ENCODE measurements at regions not wholly inside any gene's neighbourhood (a gene's known extent, or its start where the extent isn't known, plus 50 kb on each side); places are given as distances from the start of the nearest gene placed in this dataset.
A peak's percentile ranks its signal among the peaks of the same experiment; 100 is the strongest.

- H3K4me2 ChIP-seq = no peak overlapping the region
- no peaks in the 10 kb centered on the region for H3K36me3 ChIP-seq (ENCODE audit: insufficient read depth)
- DNase-seq (ENCODE audit: low spot score) (no peak), ATAC-seq (no peak)
- no peak overlapping the region for H2AFZ ChIP-seq
- H3K4me3 Mint-ChIP-seq = no peak overlapping the region
- H3F3A ChIP-seq (replicated peaks; ENCODE audit: low read depth) = no peaks in the 10 kb centered on the region
- peaks cover 40% of the 10 kb centered on the region for H3K4me1 Mint-ChIP-seq
- H3K9me3 Mint-ChIP-seq = no peaks in the 10 kb centered on the region; the same call in 2 of the 3 replicates
- H3K27ac ChIP-seq (ENCODE audit: low read depth) = no peak overlapping the region
- no peaks in the 10 kb centered on the region for H4K20me1 ChIP-seq (replicated peaks; ENCODE audit: insufficient read depth)
- H3K27ac Mint-ChIP-seq = no peak overlapping the region
- TF ChIP-seq CREB1 (CRISPR knock-in tag; IDR thresholded peaks at IDR 0.05; ENCODE audit: low read depth) = no peak
- H3K36me3 Mint-ChIP-seq (ENCODE audit: low read depth) = no peaks in the 10 kb centered on the region
- no peaks in the 10 kb centered on the region for H3K79me2 ChIP-seq (replicated peaks; ENCODE audit: insufficient read depth)
- H3K9me2 ChIP-seq (ENCODE audit: insufficient read depth) = no peaks in the 10 kb centered on the region
- no peak overlapping the region for H3K4me3 ChIP-seq
- H3K27me3 ChIP-seq (ENCODE audit: insufficient read depth) = peaks cover 12% of the 10 kb centered on the region; the same call in 1 of the 2 replicates
- H3K4me1 ChIP-seq (ENCODE audit: insufficient read depth) = peaks cover 24% of the 10 kb centered on the region
- H3K27me3 Mint-ChIP-seq (ENCODE audit: insufficient read depth, low read depth, poor library complexity) = peaks cover 21% of the 10 kb centered on the region
Measured at GRCh38 chr3:193998628-193999195, 137.2 kb upstream of the HES1 start.

- Histone ChIP-seq H3K36me3 (ENCODE audit: insufficient read depth) (no peaks in the 10 kb centered on the region), H3K4me3 (no peak overlapping the region), H4K20me1 (replicated peaks; ENCODE audit: insufficient read depth) (no peaks in the 10 kb centered on the region), H2AFZ (no peak overlapping the region), H3K79me2 (replicated peaks; ENCODE audit: insufficient read depth) (no peaks in the 10 kb centered on the region), H3K9me2 (ENCODE audit: insufficient read depth) (no peaks in the 10 kb centered on the region), H3K27me3 (ENCODE audit: insufficient read depth) (peaks cover 21% of the 10 kb centered on the region), H3K27ac (ENCODE audit: low read depth) (no peak overlapping the region), H3F3A (replicated peaks; ENCODE audit: low read depth) (no peaks in the 10 kb centered on the region), H3K4me1 (ENCODE audit: insufficient read depth) (peaks cover 30% of the 10 kb centered on the region), H3K4me2 (no peak overlapping the region)
- ATAC-seq = no peak
- Mint-ChIP-seq H3K27me3 (ENCODE audit: insufficient read depth, low read depth, poor library complexity) (peaks cover 27% of the 10 kb centered on the region), H3K27ac (peak overlapping the region; percentile 54; the same call in 1 of the 2 replicates), H3K4me3 (no peak overlapping the region), H3K9me3 (no peaks in the 10 kb centered on the region; the same call in 2 of the 3 replicates), H3K36me3 (ENCODE audit: low read depth) (no peaks in the 10 kb centered on the region), H3K4me1 (peaks cover 41% of the 10 kb centered on the region)
- no peak for DNase-seq (ENCODE audit: low spot score)
- no peak for TF ChIP-seq REST (IDR thresholded peaks at IDR 0.05; ENCODE audit: unreplicated experiment)
- TF ChIP-seq ZNF114 (CRISPR knock-in tag; IDR thresholded peaks at IDR 0.05) = no peak
- TF ChIP-seq ZNF462 (CRISPR knock-in tag; IDR thresholded peaks at IDR 0.05) = no peak
- TF ChIP-seq STAT1 (IDR thresholded peaks at IDR 0.05; ENCODE audit: unreplicated experiment) = no peak
- no peak for TF ChIP-seq EZH2phosphoT487 (IDR thresholded peaks at IDR 0.05; ENCODE audit: unreplicated experiment)
- no peak for TF ChIP-seq EZH2 (IDR thresholded peaks at IDR 0.05; ENCODE audit: low read depth, unreplicated experiment)
- TF ChIP-seq JUNB (IDR thresholded peaks at IDR 0.05; ENCODE audit: unreplicated experiment) = no peak
- no peak for TF ChIP-seq CTCF (conservative IDR thresholded peaks at IDR 0.05; ENCODE audit: low read depth in 2 of 2)
- no peak for TF ChIP-seq NANOG (IDR thresholded peaks at IDR 0.05; ENCODE audit: borderline replicate concordance)
Measured at GRCh38 chr3:194000100-194000499, 135.8 kb upstream of the HES1 start.
